GM19025 (cell line): ENCODE measurements at regions not wholly inside any gene's neighbourhood (a gene's known extent, or its start where the extent isn't known, plus 50 kb on each side); places are given as distances from the start of the nearest gene placed in this dataset.

Source experiments
- ATAC-seq: cut with Tn5 transposase; IDR thresholded peaks from one replicate; pipeline ENCODE4 v1.9.1; 2021; ENCODE audit warnings: mild to moderate bottlenecking, low read depth, moderate library complexity; ENCODE audit not compliant: unreplicated experiment

DNA sequence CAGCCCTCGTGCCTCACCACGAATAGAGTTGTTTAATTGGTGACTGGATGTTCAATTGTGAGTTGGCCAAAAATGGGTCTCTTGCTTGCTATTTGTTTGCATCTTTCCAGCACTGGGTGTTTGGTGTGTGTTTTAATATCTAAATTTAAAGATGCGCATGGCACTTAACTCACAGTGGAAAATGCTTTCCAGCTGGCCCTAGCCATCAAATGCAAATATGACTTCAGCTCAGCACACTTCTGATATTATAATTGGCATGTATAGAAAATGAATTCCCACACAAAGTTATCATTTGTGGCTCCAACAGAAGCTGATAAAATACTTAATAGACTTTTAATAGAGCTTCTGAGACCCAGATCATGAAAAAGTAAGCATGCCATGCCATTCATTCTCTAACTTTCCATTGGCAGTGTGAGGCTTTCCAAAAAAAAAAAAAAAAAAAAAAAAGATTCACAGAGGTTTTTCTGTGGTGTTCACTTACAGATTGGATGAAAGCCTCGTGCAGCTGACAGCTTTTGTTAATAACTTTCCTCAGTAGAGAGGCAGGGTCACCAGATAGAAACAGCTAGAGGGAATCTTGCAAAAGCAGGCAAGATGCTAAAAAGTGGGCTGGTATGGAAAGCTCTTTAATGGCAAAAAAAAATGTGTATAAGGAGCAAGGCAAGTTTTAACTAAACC, 425.2 kb downstream of the GALC start:
- no peak for ATAC-seq

GRCh38 chr14:87566991-87567390, 426.0 kb downstream of the GALC start:
- no peak for ATAC-seq

- no peak for ATAC-seq
These were observed 445.4 kb downstream of the GALC start for GRCh38 chr14:87547536-87547935.

- ATAC-seq, result no peak
These were observed 450.7 kb downstream of the GALC start for GRCh38 chr14:87542288-87542687.

DNA sequence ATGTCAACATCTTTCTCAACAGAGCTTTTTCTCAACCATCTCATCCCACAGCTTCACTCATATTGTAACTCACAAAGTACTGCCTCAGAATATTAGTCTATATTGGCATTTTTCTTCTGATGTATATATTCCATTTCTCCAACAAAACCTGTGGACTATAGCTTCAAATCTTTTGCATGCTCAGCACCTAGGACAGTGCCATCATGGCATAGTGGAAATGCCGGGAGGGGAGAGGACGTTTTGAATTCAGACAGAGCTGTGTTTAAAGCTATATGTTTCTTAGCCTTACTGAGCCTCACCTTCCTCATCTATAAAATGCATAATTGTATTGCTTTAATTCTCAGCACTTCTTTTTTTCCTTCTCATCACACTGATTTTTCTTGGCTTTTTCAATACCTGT, 452.6 kb downstream of the GALC start:
- no peak for ATAC-seq

GRCh38 chr14:87529081-87529480, 463.9 kb downstream of the GALC start:
- no peak for ATAC-seq

DNA sequence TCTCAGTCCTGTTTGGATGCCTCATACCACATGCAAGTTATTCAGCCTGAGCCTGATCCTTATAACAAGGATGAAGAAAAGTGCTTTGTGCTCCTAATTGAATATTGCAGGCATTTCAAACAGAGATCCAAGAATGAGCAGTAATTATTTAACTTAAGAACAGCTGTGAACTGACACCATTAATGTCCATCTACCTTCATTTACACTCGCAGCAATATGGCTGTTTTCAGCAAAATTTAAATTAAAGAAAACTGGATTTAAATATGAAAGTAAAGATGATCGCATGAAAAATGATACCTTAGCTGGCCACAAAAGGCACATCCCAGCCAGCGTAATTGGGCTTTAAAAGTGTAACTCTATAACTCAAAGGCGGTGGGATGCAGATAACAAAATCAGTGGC, 466.3 kb downstream of the GALC start:
- ATAC-seq, result no peak

DNA sequence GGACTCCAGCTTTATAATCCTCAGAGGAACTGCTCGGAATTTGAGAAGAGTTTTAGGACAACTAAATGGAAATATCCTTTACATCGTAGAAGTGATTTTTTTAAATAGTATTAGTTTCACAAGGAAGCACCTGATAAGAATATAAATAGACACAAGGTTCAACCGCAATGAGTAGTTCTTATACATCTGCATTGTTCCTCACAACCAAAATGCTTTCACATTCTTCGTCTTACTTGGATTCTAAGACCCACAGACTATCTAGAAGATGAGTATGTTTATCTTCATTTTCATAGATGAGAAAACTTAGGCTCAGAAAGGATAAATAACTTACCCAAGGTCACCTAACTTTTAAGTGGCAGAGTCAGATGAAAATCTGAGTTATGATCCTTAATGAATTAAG, 469.0 kb downstream of the GALC start:
- ATAC-seq, result no peak

DNA sequence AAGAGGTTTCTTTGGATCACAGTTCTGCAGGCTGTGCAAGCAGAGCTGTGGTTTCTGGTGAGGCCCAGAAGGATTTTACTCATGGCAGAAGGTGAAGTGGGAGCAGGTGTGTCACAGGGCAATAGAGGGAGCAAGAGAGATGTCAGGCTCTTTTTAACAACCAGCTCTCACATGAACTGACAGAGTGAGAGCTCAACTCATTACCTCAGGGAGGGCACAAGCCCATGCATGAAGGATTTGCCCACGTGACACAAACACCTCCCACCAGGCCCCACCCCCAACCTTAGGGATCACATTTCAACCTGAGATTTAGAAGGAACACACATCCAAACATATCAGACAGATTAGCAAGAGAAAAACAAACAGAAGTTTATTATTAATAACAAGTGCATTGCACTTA, 470.4 kb downstream of the GALC start:
- ATAC-seq, result no peak

- no peak for ATAC-seq
These were observed 484.6 kb downstream of the GALC start for GRCh38 chr14:87508333-87508732.

- ATAC-seq, result no peak
These were observed 489.3 kb downstream of the GALC start for GRCh38 chr14:87503711-87504110.

DNA sequence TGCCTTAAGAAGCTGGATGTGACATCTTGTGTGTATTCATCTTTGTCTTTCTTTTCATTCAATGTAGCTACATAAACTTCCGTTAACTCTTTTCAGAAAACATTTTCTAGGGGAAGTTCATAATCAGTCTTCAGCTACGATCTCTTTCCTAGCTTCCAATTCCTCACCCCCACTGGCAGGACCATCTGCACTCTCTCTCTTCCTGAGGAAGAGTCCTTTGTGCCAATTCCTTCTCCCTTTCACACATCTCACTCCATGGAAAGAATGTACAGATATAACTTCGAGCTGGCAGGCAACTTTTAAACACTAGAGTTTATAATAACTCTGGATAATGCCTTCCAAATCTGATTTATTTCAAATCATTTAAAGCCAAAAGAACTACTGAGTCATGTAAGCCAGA, 495.7 kb downstream of the GALC start:
- ATAC-seq, result no peak

GRCh38 chr14:87494010-87494409, 499.0 kb downstream of the GALC start:
- no peak for ATAC-seq

- no peak for ATAC-seq
These were observed 500.4 kb downstream of the GALC start for GRCh38 chr14:87492561-87492960.

DNA sequence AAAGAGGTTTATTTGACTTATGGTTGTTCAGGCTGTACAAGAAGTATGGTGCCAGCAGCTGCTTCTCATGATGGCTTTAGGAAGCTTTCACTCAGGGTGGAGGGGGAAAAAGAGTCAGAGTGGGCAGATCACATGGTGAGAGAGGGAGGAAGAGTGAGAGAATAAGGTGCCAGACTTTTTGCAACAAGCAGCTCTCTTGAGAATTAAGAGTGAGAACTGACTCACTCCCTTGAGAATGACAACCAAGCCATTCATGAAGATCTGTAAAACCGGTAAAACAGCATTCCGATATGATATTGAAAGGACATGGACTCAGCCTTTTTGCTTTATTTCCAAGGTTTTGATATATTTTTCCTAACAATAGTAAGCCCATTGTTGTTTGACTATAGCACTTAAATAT, 501.2 kb downstream of the GALC start:
- ATAC-seq, result no peak

DNA sequence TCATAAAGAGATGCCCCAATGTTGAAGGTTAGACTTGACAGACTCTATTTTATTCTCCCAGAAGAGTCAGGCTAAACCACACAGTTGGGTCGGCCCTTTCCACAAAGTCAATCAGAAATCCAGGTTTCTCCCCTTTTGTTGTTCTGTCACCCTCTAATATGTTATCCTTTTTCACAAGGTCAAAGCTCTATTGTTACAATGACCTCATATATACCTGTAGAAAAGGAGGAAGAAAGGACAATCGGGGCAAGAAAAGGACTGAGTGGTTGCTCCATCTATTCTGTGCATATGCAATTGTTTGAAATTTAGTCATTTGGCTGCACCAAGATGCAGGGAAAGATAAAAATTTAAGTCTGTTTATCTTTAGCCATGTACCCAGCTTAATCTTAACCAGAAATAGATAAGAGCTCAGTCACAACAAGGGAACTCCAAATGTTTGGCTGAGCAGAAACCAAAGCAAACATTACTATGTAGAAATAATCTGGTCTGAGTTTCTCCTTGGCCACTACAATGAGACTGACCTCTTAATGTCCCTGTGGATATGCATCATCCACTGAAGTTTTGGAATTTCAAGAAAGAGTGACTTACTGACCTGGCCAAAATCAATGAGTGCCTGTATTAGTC, 503.7 kb downstream of the GALC start:
- no peak for ATAC-seq

DNA sequence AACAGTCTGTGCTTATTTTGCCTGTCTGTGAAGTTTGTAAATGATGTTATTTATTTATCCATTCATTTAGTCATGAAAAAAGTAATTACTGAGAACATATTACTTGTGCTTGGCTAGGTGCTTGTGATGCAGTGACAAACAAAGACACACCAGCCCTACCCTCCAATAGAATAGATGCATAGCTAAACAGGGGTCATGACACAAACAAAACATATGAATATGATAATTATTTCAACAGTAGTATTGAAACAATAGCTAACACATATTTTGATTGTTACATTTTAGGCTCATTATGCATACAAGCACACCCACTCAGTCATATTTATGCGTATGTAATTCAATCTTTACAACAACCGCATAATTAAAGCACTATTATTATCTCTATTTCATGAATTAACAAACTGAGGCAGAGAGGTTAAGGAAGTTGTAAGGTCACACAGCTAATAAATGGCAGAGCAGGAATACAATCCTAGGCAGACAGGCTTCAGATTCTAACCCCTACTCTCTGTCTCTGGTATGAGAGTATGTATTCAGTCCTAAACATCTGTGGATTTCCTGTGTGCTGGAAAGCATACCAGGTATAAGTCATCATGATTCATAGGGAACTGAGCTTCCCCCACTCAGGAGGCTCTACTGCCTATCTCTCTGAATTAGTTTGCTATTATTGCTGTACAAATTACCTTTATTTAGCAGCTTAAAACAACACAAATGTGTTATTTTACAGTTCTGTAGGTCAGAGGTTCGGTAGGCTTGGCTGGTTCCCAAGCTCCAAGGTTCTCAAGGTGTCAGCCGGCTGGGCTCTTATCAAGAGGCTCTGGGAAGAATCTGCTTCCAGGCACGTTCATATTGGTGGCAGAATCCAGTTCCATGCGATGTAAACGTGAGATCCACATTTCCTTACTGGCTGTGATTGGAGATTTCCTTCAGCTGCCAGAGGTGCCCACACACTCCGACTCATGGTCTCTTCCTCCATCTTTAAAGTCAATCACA, 509.4 kb downstream of the GALC start:
- no peak for ATAC-seq

DNA sequence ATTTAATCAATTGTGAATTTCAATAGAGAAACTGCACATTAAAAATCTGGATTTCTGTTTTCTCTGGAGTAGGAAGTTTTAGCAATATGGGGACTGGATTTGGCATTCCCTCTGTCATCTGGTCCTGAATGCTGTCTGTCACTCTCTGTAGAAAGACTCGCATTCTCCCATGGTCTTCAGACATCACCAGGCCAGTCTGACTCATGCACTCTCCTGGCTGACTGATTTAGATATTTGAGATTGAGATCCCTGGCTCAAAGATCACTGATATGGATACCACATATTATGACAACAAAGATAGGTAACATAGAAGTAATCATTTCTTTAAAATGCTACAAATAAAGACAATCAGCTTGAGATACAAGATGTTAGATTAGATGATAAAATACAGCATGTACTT, 524.5 kb downstream of the GALC start:
- no peak for ATAC-seq

- no peak for ATAC-seq
These were observed 525.4 kb downstream of the GALC start for GRCh38 chr14:87467578-87467977.

- no peak for ATAC-seq
These were observed 527.2 kb downstream of the GALC start for GRCh38 chr14:87465770-87466169.

- ATAC-seq, result no peak
These were observed 531.3 kb downstream of the GALC start for GRCh38 chr14:87461704-87462103.
